Psoas muscle (tissue), 7 donors: ENCODE measurements at regions not wholly inside any gene's neighbourhood (a gene's known extent, or its start where the extent isn't known, plus 50 kb on each side); places are given as distances from the start of the nearest gene placed in this dataset.

Experiments used
- ATAC-seq, 4 donors: fragments of 200-7000 bp; cut with Tn5 transposase; one replicate each; pipeline ENCODE4 v1.9.1; 2020; ENCODE audit warnings: moderate library complexity in 3 of 4, mild to moderate bottlenecking in 2 of 4
- DNase-seq, 2 donors: peaks; one replicate each; pipeline ENCODE4 v3.0.0-alpha.2; 2020
- H3K27ac ChIP-seq: fragments of 200-600 bp; one replicate; pipeline ENCODE4 v1.8.0; 2022
- H3K27me3 ChIP-seq, 3 donors: fragments of 200-600 bp in 1 of 3; one replicate each; pipeline versions ENCODE4 v1.6.1 to v1.8.0; 2013 to 2022; ENCODE audit warnings: low read length in 2 of 3, mild to moderate bottlenecking in 2 of 3, moderate library complexity in 1 of 3; ENCODE audit not compliant: insufficient read depth in 3 of 3
- H3K36me3 ChIP-seq, 2 donors: fragments of 200-600 bp in 1 of 2; one replicate each; pipeline versions ENCODE4 v1.6.1 to v1.8.0; 2013 to 2022; ENCODE audit warnings: low read depth in 1 of 2, mild to moderate bottlenecking in 1 of 2, moderate library complexity in 1 of 2; ENCODE audit not compliant: insufficient read depth in 1 of 2
- H3K4me1 ChIP-seq: fragments of 200-600 bp; one replicate; pipeline ENCODE4 v1.8.0; 2022
- H3K4me3 ChIP-seq: fragments of 200-600 bp; one replicate; pipeline ENCODE4 v1.8.0; 2022; ENCODE audit warnings: mild to moderate bottlenecking
- H3K9me3 ChIP-seq: fragments of 200-600 bp; one replicate; pipeline ENCODE4 v1.8.0; 2022
- CTCF ChIP-seq: fragments of 200-600 bp; IDR thresholded peaks from one replicate; pipeline ENCODE4 v1.8.0; 2022; ENCODE audit warnings: antibody characterized with exemption
- WGBS, 3 donors: extraction: QIAGEN DNeasy Blood & Tissue Kit; methylation state at CpG; one replicate each; pipeline versions ENCODE4 v1.1.6 to v1.1.7; 2013; 5-methylcytosine and 5-hydroxymethylcytosine counted together
- intact Hi-C, 2 donors: fragments of 100-400 bp; cut with DNase I; formaldehyde crosslinking; loops; one replicate each; pipeline versions ENCODE4 v1.11.0 to v1.14.2; 2022
- donor health status: healthy with polysubstance abuse.
- donor health status: DM: no; HTN: no; CAD: no; lungs with moderate emphysema.
- donor health status: Bipolar disorder and iron deficiency.
- donor health status: healthy.
- donor health status: DM: yes; HTN: yes; CAD: no.
- donor health status: DM: no; HTN: no; CAD: no.
- donor health status: DM: yes; HTN: yes; CAD: no.

- Histone ChIP-seq H3K9me3 (no peaks in the 10 kb centered on the region), H3K36me3 (no peaks in the 10 kb centered on the region), H3K4me3 (no peak overlapping the region), H3K27ac (no peak overlapping the region), H3K27me3 (no peaks in the 10 kb centered on the region), H3K4me1 (no peaks in the 10 kb centered on the region)
- no peak for TF ChIP-seq CTCF
- 79 to 81% (median 80%) methylated on average over 5 of the region's 5 CpGs for WGBS, 3 donors
- DNase-seq (no peak), ATAC-seq (no peak)
- intact Hi-C loops = no loop called here
Observed at GRCh38 chr14:71525663-71526221, 406.5 kb upstream of the RGS6 start.

- whole genome bisulfite sequencing, 3 donors = 96 to 99% (median 99%) methylated on average over 3 of the region's 3 CpGs
- no peak overlapping the region for H3K4me3 ChIP-seq
- TF ChIP-seq CTCF = no peak
- no peaks in the 10 kb centered on the region for H3K9me3 ChIP-seq
- H3K4me1 ChIP-seq = no peaks in the 10 kb centered on the region
- H3K27ac ChIP-seq = no peak overlapping the region
- ATAC-seq (no peak), DNase-seq (no peak)
- intact Hi-C loops = no loop called here
- no peaks in the 10 kb centered on the region for H3K36me3 ChIP-seq
- H3K27me3 ChIP-seq = no peaks in the 10 kb centered on the region
Observed at GRCh38 chr14:71526388-71526787, 405.8 kb upstream of the RGS6 start.

- no peaks in the 10 kb centered on the region for H3K4me1 ChIP-seq
- H3K27ac ChIP-seq = no peak overlapping the region
- intact Hi-C loops = no loop called here
- WGBS, 3 donors = 58 to 65% (median 60%) methylated on average over 8 of the region's 8 CpGs
- H3K27me3 ChIP-seq = no peaks in the 10 kb centered on the region
- DNase-seq (no peak), ATAC-seq (no peak)
- H3K4me3 ChIP-seq = no peak overlapping the region
- no peaks in the 10 kb centered on the region for H3K36me3 ChIP-seq
- H3K9me3 ChIP-seq = no peaks in the 10 kb centered on the region
- TF ChIP-seq CTCF = no peak
Observed at GRCh38 chr14:71527838-71528237, 404.4 kb upstream of the RGS6 start.

- no peaks in the 10 kb centered on the region for H3K36me3 ChIP-seq
- peak in 2 of 4 donors; percentile 29 to 36 for ATAC-seq
- WGBS, 3 donors = 35 to 48% (median 46%) methylated on average over 4 of the region's 4 CpGs
- no peak for TF ChIP-seq CTCF
- H3K27ac ChIP-seq = no peak overlapping the region
- peak in 1 of 2 donors; percentile 27 for DNase-seq
- no peaks in the 10 kb centered on the region for H3K27me3 ChIP-seq
- no peaks in the 10 kb centered on the region for H3K9me3 ChIP-seq
- no peaks in the 10 kb centered on the region for H3K4me1 ChIP-seq
- H3K4me3 ChIP-seq = no peak overlapping the region
- intact Hi-C loops = no loop called here
Observed at GRCh38 chr14:71529848-71530247, 402.4 kb upstream of the RGS6 start.

GRCh38 chr14:71532344-71532743 is 399.9 kb upstream of the RGS6 start:
- no peaks in the 10 kb centered on the region for H3K9me3 ChIP-seq
- 83 to 87% (median 85%) methylated on average over 4 of the region's 4 CpGs for WGBS, 3 donors
- ATAC-seq = no peak
- H3K27me3 ChIP-seq = no peaks in the 10 kb centered on the region
- no peak for TF ChIP-seq CTCF
- no peak overlapping the region for H3K4me3 ChIP-seq
- intact Hi-C loops = no loop called here
- H3K27ac ChIP-seq = no peak overlapping the region
- no peaks in the 10 kb centered on the region for H3K36me3 ChIP-seq
- H3K4me1 ChIP-seq = no peaks in the 10 kb centered on the region
- DNase-seq = no peak
